HCT116 (cell line): ENCODE measurements at regions not wholly inside any gene's neighbourhood (a gene's known extent, or its start where the extent isn't known, plus 50 kb on each side); places are given as distances from the start of the nearest gene placed in this dataset.

Experiments used
- EZH2 ChIP-seq: fragments of 200-600 bp; sonication (generic); IDR thresholded peaks from 2 replicates; pipeline ENCODE4 v1.6.1; 2017; ENCODE audit warnings: antibody characterized with exemption, mixed run types
- POLR2A ChIP-seq: IDR thresholded peaks from 2 replicates; pipeline ENCODE4 v1.7.0; 2011; ENCODE audit warnings: borderline replicate concordance; ENCODE audit not compliant: insufficient read depth, insufficient read length; ENCODE audit errors: extremely low read depth
- RAD21 ChIP-seq: IDR thresholded peaks from 2 replicates; pipeline ENCODE4 v1.6.1; 2012; ENCODE audit warnings: low read depth, mild to moderate bottlenecking
- TF ChIP-seq, protein P1 (sequence below): IDR thresholded peaks from 2 replicates; pipeline ENCODE4 v1.6.1; 2011; ENCODE audit warnings: mild to moderate bottlenecking, low read length, moderate library complexity; ENCODE audit not compliant: insufficient replicate concordance; ENCODE audit errors: extremely low read depth

DNA sequence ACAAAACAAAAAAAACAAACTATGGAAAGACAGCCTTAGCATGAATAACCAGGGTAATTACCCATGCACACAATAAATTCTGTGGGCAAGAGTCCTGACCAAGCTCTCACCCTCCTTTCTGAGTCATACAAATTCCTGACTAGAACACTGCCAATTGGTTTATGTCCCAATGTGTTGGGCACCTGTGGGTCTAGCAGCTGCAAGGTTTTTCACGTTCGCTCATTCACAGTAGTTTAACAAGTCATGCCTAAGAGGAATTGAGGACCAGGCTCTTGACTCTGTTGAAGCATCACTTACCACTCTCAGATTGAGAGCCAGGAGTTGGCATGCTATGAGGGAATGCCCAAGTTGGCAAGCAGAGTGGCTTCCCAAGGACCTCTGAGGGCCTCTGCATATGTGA, 205.5 kb upstream of the SLC24A2 start:
- TF ChIP-seq RAD21, result no peak
- TF ChIP-seq POLR2A, result no peak
- TF ChIP-seq EZH2, result no peak
- TF ChIP-seq, protein P1, sequence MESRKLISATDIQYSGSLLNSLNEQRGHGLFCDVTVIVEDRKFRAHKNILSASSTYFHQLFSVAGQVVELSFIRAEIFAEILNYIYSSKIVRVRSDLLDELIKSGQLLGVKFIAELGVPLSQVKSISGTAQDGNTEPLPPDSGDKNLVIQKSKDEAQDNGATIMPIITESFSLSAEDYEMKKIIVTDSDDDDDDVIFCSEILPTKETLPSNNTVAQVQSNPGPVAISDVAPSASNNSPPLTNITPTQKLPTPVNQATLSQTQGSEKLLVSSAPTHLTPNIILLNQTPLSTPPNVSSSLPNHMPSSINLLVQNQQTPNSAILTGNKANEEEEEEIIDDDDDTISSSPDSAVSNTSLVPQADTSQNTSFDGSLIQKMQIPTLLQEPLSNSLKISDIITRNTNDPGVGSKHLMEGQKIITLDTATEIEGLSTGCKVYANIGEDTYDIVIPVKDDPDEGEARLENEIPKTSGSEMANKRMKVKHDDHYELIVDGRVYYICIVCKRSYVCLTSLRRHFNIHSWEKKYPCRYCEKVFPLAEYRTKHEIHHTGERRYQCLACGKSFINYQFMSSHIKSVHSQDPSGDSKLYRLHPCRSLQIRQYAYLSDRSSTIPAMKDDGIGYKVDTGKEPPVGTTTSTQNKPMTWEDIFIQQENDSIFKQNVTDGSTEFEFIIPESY, result no peak
